Hepatocyte (in vitro differentiated cells): ENCODE measurements at regions not wholly inside any gene's neighbourhood (a gene's known extent, or its start where the extent isn't known, plus 50 kb on each side); places are given as distances from the start of the nearest gene placed in this dataset.

Experiments used
- DNase-seq: peaks from one replicate; pipeline ENCODE4 v3.0.0-alpha.2; 2016; ENCODE audit warnings: low spot score
- H2AFZ ChIP-seq: fragments of 200-600 bp; sonication (generic); 2 replicates; pipeline ENCODE4 v1.6.0; 2016; ENCODE audit warnings: antibody characterized with exemption, mild to moderate bottlenecking
- H3K27ac ChIP-seq: fragments of 200-600 bp; sonication (generic); 2 replicates; pipeline ENCODE4 v1.5.1; 2016; ENCODE audit warnings: mild to moderate bottlenecking
- H3K27me3 ChIP-seq: fragments of 200-600 bp; sonication (generic); 2 replicates; pipeline ENCODE4 v1.6.1; 2016
- H3K36me3 ChIP-seq: fragments of 200-600 bp; sonication (generic); replicated peaks from 2 replicates; pipeline ENCODE4 v1.5.1; 2016; ENCODE audit warnings: low read depth; ENCODE audit not compliant: insufficient read depth
- H3K4me1 ChIP-seq: fragments of 200-600 bp; sonication (generic); 2 replicates; pipeline ENCODE4 v1.5.1; 2016; ENCODE audit warnings: mild to moderate bottlenecking, moderate library complexity; ENCODE audit not compliant: insufficient read depth
- H3K4me2 ChIP-seq: fragments of 200-600 bp; sonication (generic); 2 replicates; pipeline ENCODE4 v1.6.0; 2016
- H3K4me3 ChIP-seq: fragments of 200-600 bp; sonication (generic); 2 replicates; pipeline ENCODE4 v1.5.1; 2016; ENCODE audit warnings: mild to moderate bottlenecking
- H3K79me2 ChIP-seq: fragments of 200-600 bp; sonication (generic); 2 replicates; pipeline ENCODE4 v1.6.0; 2017; ENCODE audit warnings: mild to moderate bottlenecking
- H3K9me2 ChIP-seq: fragments of 200-600 bp; sonication (generic); replicated peaks from 2 replicates; pipeline ENCODE4 v1.6.0; 2017; ENCODE audit warnings: mild to moderate bottlenecking; ENCODE audit not compliant: insufficient read depth
- H3K9me3 ChIP-seq: fragments of 200-600 bp; sonication (generic); 2 replicates; pipeline ENCODE4 v1.5.1; 2016; ENCODE audit warnings: low read depth, mild to moderate bottlenecking
- H4K20me1 ChIP-seq: fragments of 200-600 bp; sonication (generic); 2 replicates; pipeline ENCODE4 v1.6.0; 2016; ENCODE audit warnings: mild to moderate bottlenecking; ENCODE audit not compliant: insufficient read depth, poor library complexity, severe bottlenecking
- EZH2 ChIP-seq: fragments of 200-600 bp; sonication (generic); IDR thresholded peaks from 2 replicates; pipeline ENCODE4 v1.6.1; 2016; ENCODE audit warnings: antibody characterized with exemption, mild to moderate bottlenecking, borderline replicate concordance
- EZH2phosphoT487 ChIP-seq: fragments of 200-600 bp; sonication (generic); IDR thresholded peaks from one replicate; pipeline ENCODE4 v1.6.1; 2018; ENCODE audit warnings: antibody characterized with exemption, mild to moderate bottlenecking, low read depth, moderate library complexity; ENCODE audit not compliant: unreplicated experiment, severe bottlenecking
- WGBS: methylation state at CpG from one replicate; pipeline ENCODE4 v1.1.6; 2016; ENCODE audit warnings: low lambda C conversion rate; ENCODE audit errors: missing lambda C conversion rate; 5-methylcytosine and 5-hydroxymethylcytosine counted together
- TF ChIP-seq, protein P1 (sequence below): fragments of 200-600 bp; sonication (generic); IDR thresholded peaks from 2 replicates; pipeline ENCODE4 v1.5.1; 2016; ENCODE audit warnings: antibody characterized with exemption, mild to moderate bottlenecking; ENCODE audit not compliant: poor library complexity

DNA sequence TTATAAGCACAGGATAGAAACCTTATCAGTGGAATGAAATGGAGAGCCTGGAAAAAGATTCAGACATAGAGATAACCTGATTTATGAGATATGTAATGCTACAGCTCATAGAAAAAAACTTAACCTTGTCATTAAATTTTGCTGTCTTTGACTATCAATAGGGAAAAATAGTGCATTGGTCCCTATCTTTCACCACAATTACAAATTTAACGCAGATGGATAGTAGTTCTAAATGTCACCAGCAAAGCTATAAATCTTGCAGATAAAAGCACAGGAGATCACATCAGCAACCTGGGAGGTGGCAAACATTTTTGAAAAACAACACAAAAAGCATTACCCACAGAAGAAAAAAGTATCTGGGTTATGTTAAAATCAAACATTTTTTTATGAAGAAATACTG, 831.6 kb downstream of the BRINP3 start:
- no peak for TF ChIP-seq EZH2phosphoT487
- TF ChIP-seq EZH2 = no peak
- TF ChIP-seq, protein P1, sequence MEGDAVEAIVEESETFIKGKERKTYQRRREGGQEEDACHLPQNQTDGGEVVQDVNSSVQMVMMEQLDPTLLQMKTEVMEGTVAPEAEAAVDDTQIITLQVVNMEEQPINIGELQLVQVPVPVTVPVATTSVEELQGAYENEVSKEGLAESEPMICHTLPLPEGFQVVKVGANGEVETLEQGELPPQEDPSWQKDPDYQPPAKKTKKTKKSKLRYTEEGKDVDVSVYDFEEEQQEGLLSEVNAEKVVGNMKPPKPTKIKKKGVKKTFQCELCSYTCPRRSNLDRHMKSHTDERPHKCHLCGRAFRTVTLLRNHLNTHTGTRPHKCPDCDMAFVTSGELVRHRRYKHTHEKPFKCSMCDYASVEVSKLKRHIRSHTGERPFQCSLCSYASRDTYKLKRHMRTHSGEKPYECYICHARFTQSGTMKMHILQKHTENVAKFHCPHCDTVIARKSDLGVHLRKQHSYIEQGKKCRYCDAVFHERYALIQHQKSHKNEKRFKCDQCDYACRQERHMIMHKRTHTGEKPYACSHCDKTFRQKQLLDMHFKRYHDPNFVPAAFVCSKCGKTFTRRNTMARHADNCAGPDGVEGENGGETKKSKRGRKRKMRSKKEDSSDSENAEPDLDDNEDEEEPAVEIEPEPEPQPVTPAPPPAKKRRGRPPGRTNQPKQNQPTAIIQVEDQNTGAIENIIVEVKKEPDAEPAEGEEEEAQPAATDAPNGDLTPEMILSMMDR = no peak
- Histone ChIP-seq H4K20me1 (no peaks in the 10 kb centered on the region), H3K36me3 (no peaks in the 10 kb centered on the region), H3K4me3 (no peak overlapping the region), H3K9me3 (no peaks in the 10 kb centered on the region), H3K9me2 (no peaks in the 10 kb centered on the region), H3K79me2 (no peaks in the 10 kb centered on the region), H3K27me3 (no peaks in the 10 kb centered on the region), H2AFZ (no peak overlapping the region), H3K4me2 (no peak overlapping the region), H3K4me1 (no peaks in the 10 kb centered on the region), H3K27ac (no peak overlapping the region)
- no peak for DNase-seq
- 61% methylated on average over 1 of the region's 1 CpG for WGBS

DNA sequence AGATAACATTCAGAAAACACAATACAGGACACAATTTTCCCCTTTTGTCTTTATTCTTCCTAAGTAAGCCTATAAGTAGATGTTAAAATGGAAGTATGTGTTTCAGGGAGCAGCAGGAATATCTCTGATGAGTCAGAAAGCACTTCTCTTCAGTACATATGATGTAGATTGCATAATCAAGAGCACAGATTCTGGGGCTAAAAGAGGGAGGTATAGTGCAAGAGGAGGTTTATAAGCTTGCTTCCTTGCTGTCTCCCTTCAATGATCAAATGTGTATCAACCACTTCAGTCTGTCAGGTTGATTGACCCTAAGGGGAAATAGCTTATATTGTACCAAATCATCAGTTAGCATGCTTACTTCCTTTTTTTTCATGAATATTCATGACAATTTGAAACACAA, 822.8 kb downstream of the BRINP3 start:
- Histone ChIP-seq H3K79me2 (no peaks in the 10 kb centered on the region), H3K27ac (no peak overlapping the region), H3K4me1 (no peaks in the 10 kb centered on the region), H4K20me1 (no peaks in the 10 kb centered on the region), H3K9me3 (no peaks in the 10 kb centered on the region), H2AFZ (no peak overlapping the region), H3K4me2 (no peak overlapping the region), H3K9me2 (no peaks in the 10 kb centered on the region), H3K36me3 (no peaks in the 10 kb centered on the region), H3K27me3 (no peaks in the 10 kb centered on the region), H3K4me3 (no peak overlapping the region)
- peak; percentile 9 for DNase-seq
- TF ChIP-seq EZH2 (no peak), EZH2phosphoT487 (no peak)
- TF ChIP-seq, protein P1 = no peak

GRCh38 chr1:189656628-189657530, 820.8 kb downstream of the BRINP3 start:
- H3K4me1 ChIP-seq = no peaks in the 10 kb centered on the region
- H3K79me2 ChIP-seq = no peaks in the 10 kb centered on the region
- no peaks in the 10 kb centered on the region for H3K9me2 ChIP-seq
- H4K20me1 ChIP-seq = no peaks in the 10 kb centered on the region
- no peak overlapping the region for H2AFZ ChIP-seq
- TF ChIP-seq EZH2phosphoT487 (no peak), EZH2 (no peak)
- TF ChIP-seq, protein P1 = no peak
- H3K4me2 ChIP-seq = no peak overlapping the region
- no peaks in the 10 kb centered on the region for H3K36me3 ChIP-seq
- no peak overlapping the region for H3K4me3 ChIP-seq
- H3K27me3 ChIP-seq = no peaks in the 10 kb centered on the region
- no peaks in the 10 kb centered on the region for H3K9me3 ChIP-seq
- DNase-seq = no peak
- H3K27ac ChIP-seq = no peak overlapping the region
- WGBS = 89% methylated on average over 5 of the region's 5 CpGs
